ENCODE measurements at regions not wholly inside any gene's neighbourhood (a gene's known extent, or its start where the extent isn't known, plus 50 kb on each side); places are given as distances from the start of the nearest gene placed in this dataset.

- TF ChIP-seq SIN3A (IDR thresholded peaks at IDR 0.05; ENCODE audit: borderline replicate concordance, insufficient read depth, low read depth, low read length) (no peak), CTCF (IDR thresholded peaks at IDR 0.05) (no peak), POLR2AphosphoS5 (IDR thresholded peaks at IDR 0.05; ENCODE audit: low read depth, low read length) (no peak)
Measured at GRCh38 chr4:53695540-53696463, 104.5 kb upstream of the LNX1 start.

Measured in Panc1 (cell line).